Loucy (cell line): ENCODE measurements at regions not wholly inside any gene's neighbourhood (a gene's known extent, or its start where the extent isn't known, plus 50 kb on each side); places are given as distances from the start of the nearest gene placed in this dataset.

ENCODE experiments used
- CTCF ChIP-seq: fragments of 200-600 bp; sonication (generic); conservative IDR thresholded peaks from 2 replicates; pipeline ENCODE4 v1.5.1; 2014; ENCODE audit warnings: mild to moderate bottlenecking, antibody characterized with exemption, low read length
- EZH2phosphoT487 ChIP-seq: fragments of 200-600 bp; IDR thresholded peaks from 2 replicates; pipeline ENCODE4 v1.6.1; 2018; ENCODE audit warnings: antibody characterized with exemption, mild to moderate bottlenecking, moderate library complexity, borderline replicate concordance

- TF ChIP-seq CTCF: no peak
- TF ChIP-seq EZH2phosphoT487: no peak
These were observed 423.7 kb upstream of the ANO5 start for GRCh38 chr11:21769188-21769587.
